ENCODE measurements at regions not wholly inside any gene's neighbourhood (a gene's known extent, or its start where the extent isn't known, plus 50 kb on each side); places are given as distances from the start of the nearest gene placed in this dataset.
"Not testable (repeated sequence)": the region's sequence is repeated elsewhere in the genome, so short reads cannot be mapped to it uniquely, and the experiment has no call there.

GRCh38 chr3:109413049-109413448 lies 75.7 kb upstream of the DPPA4 start:
- WGBS, 4 donors, result 66 to 74% (median 71%) methylated on average over 4 of the region's 4 CpGs

GRCh38 chr3:109411547-109411946 lies 74.2 kb upstream of the DPPA4 start:
- no peaks in the 10 kb centered on the region for H3K27me3 ChIP-seq
- 67 to 83% (median 77%) methylated on average over 3 of the region's 3 CpGs for WGBS, 4 donors
- ATAC-seq (no peak), DNase-seq (no peak)
- peaks cover 0 to 9% (median 0%) of the 10 kb centered on the region in 12 donors for H3K9me3 ChIP-seq
- TF ChIP-seq, protein P1, sequence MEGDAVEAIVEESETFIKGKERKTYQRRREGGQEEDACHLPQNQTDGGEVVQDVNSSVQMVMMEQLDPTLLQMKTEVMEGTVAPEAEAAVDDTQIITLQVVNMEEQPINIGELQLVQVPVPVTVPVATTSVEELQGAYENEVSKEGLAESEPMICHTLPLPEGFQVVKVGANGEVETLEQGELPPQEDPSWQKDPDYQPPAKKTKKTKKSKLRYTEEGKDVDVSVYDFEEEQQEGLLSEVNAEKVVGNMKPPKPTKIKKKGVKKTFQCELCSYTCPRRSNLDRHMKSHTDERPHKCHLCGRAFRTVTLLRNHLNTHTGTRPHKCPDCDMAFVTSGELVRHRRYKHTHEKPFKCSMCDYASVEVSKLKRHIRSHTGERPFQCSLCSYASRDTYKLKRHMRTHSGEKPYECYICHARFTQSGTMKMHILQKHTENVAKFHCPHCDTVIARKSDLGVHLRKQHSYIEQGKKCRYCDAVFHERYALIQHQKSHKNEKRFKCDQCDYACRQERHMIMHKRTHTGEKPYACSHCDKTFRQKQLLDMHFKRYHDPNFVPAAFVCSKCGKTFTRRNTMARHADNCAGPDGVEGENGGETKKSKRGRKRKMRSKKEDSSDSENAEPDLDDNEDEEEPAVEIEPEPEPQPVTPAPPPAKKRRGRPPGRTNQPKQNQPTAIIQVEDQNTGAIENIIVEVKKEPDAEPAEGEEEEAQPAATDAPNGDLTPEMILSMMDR (IDR thresholded peaks at IDR 0.05), result no peak
- TF ChIP-seq POLR2A (IDR thresholded peaks at IDR 0.05), result no peak
- no peaks in the 10 kb centered on the region for H3K36me3 ChIP-seq
- H3K4me3 ChIP-seq, result no peak overlapping the region
- intact Hi-C loops (cut with DNase I), result no loop called here
- no peak overlapping the region for H3K27ac ChIP-seq
- H3K4me1 ChIP-seq, result no peaks in the 10 kb centered on the region

More at GRCh38 chr3:109413049-109413448, 75.7 kb upstream of the DPPA4 start:
- intact Hi-C loops (cut with DNase I), result no loop called here
- H3K4me1 ChIP-seq, result no peaks in the 10 kb centered on the region
- H3K9me3 ChIP-seq, result peaks cover 0 to 9% (median 0%) of the 10 kb centered on the region in 12 donors
- H3K36me3 ChIP-seq, result no peaks in the 10 kb centered on the region
- DNase-seq (no peak), ATAC-seq (no peak)
- no peaks in the 10 kb centered on the region for H3K27me3 ChIP-seq
- TF ChIP-seq, protein P1 (IDR thresholded peaks at IDR 0.05), result no peak
- no peak for TF ChIP-seq POLR2A (IDR thresholded peaks at IDR 0.05)
- no peak overlapping the region for H3K4me3 ChIP-seq
- no peak overlapping the region for H3K27ac ChIP-seq

DNA sequence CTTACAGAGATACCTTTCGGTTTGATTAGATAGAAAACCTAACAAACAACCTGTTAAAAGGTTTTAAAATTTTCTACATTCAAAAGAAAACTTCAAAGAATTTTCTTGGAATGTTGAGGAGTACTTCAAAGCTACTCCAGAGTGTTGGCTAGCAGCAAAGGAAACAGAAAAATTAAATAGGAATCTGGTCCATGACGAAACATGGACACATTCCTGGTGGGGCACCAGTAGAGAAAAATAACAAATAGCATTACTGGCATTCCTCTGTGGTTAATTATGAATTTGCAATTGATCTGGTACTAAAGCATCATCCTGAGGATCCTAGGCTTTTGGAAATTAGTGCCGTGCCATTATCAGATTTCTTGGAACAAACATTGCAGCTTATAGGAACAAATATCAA lies 59.5 kb upstream of the DPPA4 start:
- Histone ChIP-seq H3K4me1 (no peaks in the 10 kb centered on the region), H3K9me3 (peaks cover 0 to 2% (median 0%) of the 10 kb centered on the region in 12 donors), H3K36me3 (no peaks in the 10 kb centered on the region), H3K27me3 (no peaks in the 10 kb centered on the region), H3K4me3 (no peak overlapping the region), H3K27ac (no peak overlapping the region)
- 83 to 88% (median 86%) methylated on average over 3 of the region's 3 CpGs for WGBS, 4 donors
- intact Hi-C loops (cut with DNase I), result loop anchor here in 3 of 10 donors (5.0 to 10.0 kb wide), 3 partner anchors 122 to 375 kb away; no protein-coding TSS in a partner anchor
- ATAC-seq, result no peak
- no peak for TF ChIP-seq POLR2A (IDR thresholded peaks at IDR 0.05)
- TF ChIP-seq, protein P1 (IDR thresholded peaks at IDR 0.05), result no peak
- no peak for DNase-seq

DNA sequence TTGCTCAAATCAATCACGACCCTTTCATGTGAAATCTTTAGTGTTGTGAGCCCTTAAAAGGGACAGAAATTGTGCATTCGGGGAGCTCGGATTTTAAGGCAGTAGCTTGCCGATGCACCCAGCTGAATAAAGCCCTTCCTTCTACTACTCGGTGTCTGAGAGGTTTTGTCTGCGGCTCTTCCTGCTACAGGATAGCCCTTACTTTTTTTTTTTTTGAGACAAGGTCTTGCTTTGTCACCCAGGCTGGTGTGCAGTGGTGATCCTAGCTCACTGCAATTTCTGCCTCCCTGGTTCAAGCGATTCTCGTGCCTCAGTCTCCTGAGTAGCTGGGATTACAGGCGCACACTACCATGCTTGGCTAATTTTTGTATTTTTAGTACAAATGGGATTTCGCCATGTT lies 56.4 kb upstream of the DPPA4 start:
- not testable (repeated sequence) for H3K27ac ChIP-seq, H3K36me3 ChIP-seq, H3K27me3 ChIP-seq, DNase-seq, H3K4me3 ChIP-seq, H3K9me3 ChIP-seq, ATAC-seq, H3K4me1 ChIP-seq
- 85 to 91% (median 88%) methylated on average over 10 of the region's 10 CpGs for WGBS, 4 donors
- intact Hi-C loops (cut with DNase I), result loop anchor here in 2 of 10 donors (10.0 kb wide), 2 partner anchors 119 to 369 kb away; no protein-coding TSS in a partner anchor

DNA sequence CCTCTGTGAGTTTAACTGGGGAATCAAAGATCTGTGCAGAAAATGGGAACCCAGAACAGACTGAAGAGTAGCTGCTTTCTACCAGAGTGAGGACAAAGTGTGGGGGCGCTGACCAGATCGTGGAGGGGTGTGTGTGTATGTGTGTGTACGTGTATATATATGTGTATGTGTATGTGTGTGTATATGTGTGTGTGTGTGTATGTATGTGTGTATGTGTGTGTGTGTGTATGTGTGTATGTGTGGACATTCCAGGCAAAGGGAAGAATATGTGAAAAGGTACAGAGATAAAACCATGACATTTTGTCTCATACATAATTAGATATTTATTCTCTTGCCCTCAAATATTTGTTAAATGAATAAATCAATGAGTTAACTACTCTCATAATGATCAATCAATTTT lies 54.9 kb upstream of the DPPA4 start:
- Histone ChIP-seq H3K9me3 (peaks cover 0 to 2% (median 0%) of the 10 kb centered on the region in 12 donors), H3K27me3 (no peaks in the 10 kb centered on the region), H3K4me1 (no peaks in the 10 kb centered on the region), H3K36me3 (no peaks in the 10 kb centered on the region), H3K4me3 (no peak overlapping the region), H3K27ac (no peak overlapping the region)
- DNase-seq (no peak), ATAC-seq (no peak)
- intact Hi-C loops (cut with DNase I), result loop anchor here in 2 of 10 donors (10.0 kb wide), 2 partner anchors 117 to 367 kb away; no protein-coding TSS in a partner anchor
- no peak for TF ChIP-seq POLR2A (IDR thresholded peaks at IDR 0.05)
- TF ChIP-seq, protein P1 (IDR thresholded peaks at IDR 0.05), result no peak
- 81 to 87% (median 84%) methylated on average over 3 of the region's 3 CpGs for WGBS, 4 donors
